BE2C (cell line): ENCODE measurements at regions not wholly inside any gene's neighbourhood (a gene's known extent, or its start where the extent isn't known, plus 50 kb on each side); places are given as distances from the start of the nearest gene placed in this dataset.

Source experiments
- DNase-seq: peaks from one replicate; pipeline ENCODE4 v3.0.0-alpha.2; 2020
- H3K27me3 ChIP-seq: fragments of 250-450 bp; sonication (Bioruptor Pico); 2 replicates; pipeline ENCODE4 v1.5.1; 2020; ENCODE audit warnings: mild to moderate bottlenecking
- H3K36me3 ChIP-seq: fragments of 250-450 bp; sonication (Bioruptor Pico); 2 replicates; pipeline ENCODE4 v1.5.1; 2020; ENCODE audit warnings: mild to moderate bottlenecking
- H3K4me1 ChIP-seq: fragments of 250-450 bp; sonication (Bioruptor Pico); 2 replicates; pipeline ENCODE4 v1.5.1; 2020
- H3K4me3 ChIP-seq: 2 replicates; pipeline ENCODE4 v1.5.1; 2011; ENCODE audit warnings: low read depth, low read length
- H3K9me3 ChIP-seq: fragments of 250-450 bp; sonication (Bioruptor Pico); 2 replicates; pipeline ENCODE4 v1.5.1; 2020
- TF ChIP-seq, protein P1 (sequence below): IDR thresholded peaks from 2 replicates; pipeline ENCODE4 v1.5.1; 2012; ENCODE audit warnings: mild to moderate bottlenecking, low read depth, low read length

DNA sequence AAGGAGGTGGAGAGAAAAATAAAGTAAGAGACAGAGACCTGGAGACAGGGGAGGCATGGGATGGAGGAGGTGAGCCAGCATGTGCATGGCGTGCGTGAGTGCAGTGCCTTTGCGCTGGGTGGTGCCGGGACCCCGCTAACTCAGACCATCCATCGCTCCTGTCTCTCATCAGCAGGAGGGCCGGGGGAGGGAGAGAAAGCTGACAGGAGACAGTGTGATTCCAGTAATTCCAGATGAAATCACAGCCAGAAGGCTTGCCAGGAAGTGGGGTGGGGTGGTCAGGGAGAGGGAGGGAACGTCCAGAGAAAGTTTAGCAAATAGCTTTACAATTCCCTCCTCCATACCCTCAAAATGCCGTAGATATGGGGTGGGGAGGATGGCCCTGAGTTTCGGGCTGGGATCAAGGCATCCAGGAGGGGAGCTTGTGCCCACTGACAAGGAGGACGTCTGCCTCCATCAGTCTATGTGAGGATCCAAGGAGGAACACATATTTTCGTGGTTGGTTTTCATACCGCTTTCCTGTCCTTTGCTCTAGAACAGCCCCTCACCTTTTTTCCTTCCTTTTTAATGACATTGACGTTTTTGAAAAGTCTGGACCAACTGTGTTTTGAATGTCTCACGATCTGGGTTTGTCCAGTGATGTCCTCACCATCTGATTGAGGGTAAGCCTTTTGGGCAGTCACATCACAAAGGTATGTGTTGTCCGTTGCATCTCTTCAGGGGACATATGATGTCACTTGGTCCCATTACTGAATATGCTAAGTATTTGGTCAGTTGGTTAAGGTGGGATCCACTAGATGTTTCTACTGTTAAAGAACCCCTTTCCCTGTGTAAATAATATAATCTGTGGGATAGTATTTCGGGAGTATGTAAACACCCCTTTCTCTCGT is 567.3 kb downstream of the MIAT start:
- Histone ChIP-seq H3K36me3 (no peaks in the 10 kb centered on the region), H3K27me3 (no peaks in the 10 kb centered on the region), H3K9me3 (no peaks in the 10 kb centered on the region; the same call in 1 of the 2 replicates), H3K4me3 (peak overlapping the region; percentile 9; the same call in 1 of the 2 replicates), H3K4me1 (no peaks in the 10 kb centered on the region)
- peak; percentile 25 for DNase-seq
- TF ChIP-seq, protein P1, sequence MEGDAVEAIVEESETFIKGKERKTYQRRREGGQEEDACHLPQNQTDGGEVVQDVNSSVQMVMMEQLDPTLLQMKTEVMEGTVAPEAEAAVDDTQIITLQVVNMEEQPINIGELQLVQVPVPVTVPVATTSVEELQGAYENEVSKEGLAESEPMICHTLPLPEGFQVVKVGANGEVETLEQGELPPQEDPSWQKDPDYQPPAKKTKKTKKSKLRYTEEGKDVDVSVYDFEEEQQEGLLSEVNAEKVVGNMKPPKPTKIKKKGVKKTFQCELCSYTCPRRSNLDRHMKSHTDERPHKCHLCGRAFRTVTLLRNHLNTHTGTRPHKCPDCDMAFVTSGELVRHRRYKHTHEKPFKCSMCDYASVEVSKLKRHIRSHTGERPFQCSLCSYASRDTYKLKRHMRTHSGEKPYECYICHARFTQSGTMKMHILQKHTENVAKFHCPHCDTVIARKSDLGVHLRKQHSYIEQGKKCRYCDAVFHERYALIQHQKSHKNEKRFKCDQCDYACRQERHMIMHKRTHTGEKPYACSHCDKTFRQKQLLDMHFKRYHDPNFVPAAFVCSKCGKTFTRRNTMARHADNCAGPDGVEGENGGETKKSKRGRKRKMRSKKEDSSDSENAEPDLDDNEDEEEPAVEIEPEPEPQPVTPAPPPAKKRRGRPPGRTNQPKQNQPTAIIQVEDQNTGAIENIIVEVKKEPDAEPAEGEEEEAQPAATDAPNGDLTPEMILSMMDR, result no peak

DNA sequence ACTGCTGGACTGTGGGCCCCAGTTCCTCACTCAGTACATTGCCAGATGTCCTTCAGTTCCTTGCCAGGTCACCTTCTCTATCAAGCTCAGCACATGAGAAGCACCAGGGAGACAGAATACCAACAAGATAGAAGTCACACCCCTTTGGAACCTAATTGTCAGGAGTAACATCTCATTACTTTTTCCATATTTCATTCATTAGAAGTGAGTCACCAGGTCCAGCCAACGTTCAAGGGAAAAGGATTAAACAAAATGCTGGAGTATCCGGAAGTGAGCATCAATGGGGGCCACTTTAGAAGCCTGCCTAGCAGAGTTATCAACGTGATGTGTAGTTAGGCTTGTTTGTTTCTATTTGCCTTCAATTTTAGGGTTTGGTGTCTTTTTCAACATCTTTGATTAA is 569.3 kb downstream of the MIAT start:
- Histone ChIP-seq H3K27me3 (no peaks in the 10 kb centered on the region), H3K36me3 (no peaks in the 10 kb centered on the region), H3K9me3 (no peaks in the 10 kb centered on the region; the same call in 1 of the 2 replicates), H3K4me3 (no peak overlapping the region), H3K4me1 (no peaks in the 10 kb centered on the region; the same call in 1 of the 2 replicates)
- TF ChIP-seq, protein P1, result no peak
- no peak for DNase-seq

DNA sequence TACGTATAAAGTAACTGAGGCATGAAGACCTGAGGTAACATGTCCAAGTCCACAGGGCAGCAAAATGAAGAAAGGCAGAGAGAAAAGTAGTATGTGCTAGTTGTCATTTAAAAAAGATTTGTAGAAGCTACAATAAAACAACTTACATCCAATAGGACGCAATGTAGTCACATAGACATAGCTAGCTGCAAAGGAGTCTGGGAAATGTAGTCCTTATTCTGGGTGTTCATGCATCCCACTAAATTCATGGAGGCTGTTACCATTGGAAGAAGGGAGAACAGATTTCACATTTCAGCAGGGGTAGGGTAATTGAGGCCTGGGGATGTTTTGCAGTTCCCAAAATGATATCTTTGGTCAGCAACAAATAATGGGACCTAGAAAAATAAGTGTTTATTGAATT is 571.4 kb downstream of the MIAT start:
- Histone ChIP-seq H3K4me1 (no peaks in the 10 kb centered on the region; the same call in 1 of the 2 replicates), H3K36me3 (no peaks in the 10 kb centered on the region), H3K9me3 (no peaks in the 10 kb centered on the region), H3K4me3 (no peak overlapping the region), H3K27me3 (no peaks in the 10 kb centered on the region)
- DNase-seq, result no peak
- TF ChIP-seq, protein P1, result no peak

DNA sequence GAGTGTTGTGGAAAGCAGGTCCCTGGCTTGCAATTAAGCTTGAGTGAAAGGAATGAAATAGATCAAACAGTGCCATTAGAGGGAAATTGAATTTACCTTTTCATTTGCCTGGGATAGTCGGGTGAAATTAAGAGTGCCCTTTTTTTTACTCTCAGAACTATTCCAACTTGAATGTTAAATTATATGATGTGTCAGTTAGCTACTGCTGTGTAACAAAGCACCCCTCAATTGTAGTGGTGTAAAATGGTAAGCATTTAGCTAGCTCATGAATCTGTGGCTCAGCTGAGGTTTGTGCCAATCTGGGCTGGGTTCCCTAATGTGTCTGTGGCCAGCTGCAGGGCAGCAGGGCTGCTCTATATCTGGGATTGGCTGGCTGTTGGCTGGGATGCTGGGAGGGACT is 571.4 kb downstream of the MN1 start:
- Histone ChIP-seq H3K27me3 (no peaks in the 10 kb centered on the region), H3K4me1 (no peaks in the 10 kb centered on the region; the same call in 1 of the 2 replicates), H3K4me3 (no peak overlapping the region), H3K9me3 (no peaks in the 10 kb centered on the region), H3K36me3 (no peaks in the 10 kb centered on the region)
- TF ChIP-seq, protein P1, result no peak
- no peak for DNase-seq

DNA sequence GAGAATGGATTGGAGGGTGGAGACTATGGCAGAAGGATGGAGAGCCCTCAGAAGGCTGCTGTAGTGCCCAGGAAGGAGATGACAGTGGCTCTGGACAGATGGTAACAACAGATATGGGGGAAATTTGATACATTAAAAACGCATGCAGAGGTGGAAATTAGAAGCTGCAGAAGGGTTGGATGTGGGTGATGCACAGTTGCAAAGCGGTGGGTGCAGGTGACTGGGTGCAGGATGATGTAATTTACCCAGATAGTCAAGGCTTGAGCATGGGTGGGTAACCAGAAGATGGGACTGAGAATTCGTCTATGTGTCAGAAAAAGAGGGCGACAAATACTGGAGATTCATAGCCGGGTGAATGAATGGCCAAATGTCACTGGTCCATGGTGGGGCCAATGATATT is 570.3 kb downstream of the MN1 start:
- no peak for DNase-seq
- H3K9me3 ChIP-seq, result no peaks in the 10 kb centered on the region
- no peaks in the 10 kb centered on the region for H3K36me3 ChIP-seq
- TF ChIP-seq, protein P1, result no peak
- no peak overlapping the region for H3K4me3 ChIP-seq
- H3K27me3 ChIP-seq, result no peaks in the 10 kb centered on the region
- H3K4me1 ChIP-seq, result no peaks in the 10 kb centered on the region; the same call in 1 of the 2 replicates

DNA sequence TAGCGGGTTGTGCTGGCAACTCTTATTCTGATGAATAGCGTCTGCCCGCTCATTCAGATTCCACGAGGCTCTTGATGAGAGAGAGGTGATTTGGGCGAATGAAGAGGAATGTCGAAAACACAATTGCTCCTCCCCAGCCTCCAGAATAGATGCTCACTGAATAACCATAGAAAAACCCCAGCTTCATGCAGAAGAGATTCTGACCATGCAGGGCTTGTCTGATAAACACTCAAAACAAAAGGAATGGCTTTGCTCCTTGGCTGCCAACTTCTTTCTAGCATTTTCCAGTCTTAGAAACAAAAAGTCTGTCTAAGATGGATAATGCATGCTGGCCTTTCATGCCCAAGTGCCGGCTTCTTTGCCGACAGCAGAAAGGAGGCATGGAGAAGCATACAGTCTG is 569.5 kb downstream of the MN1 start:
- no peak for DNase-seq
- Histone ChIP-seq H3K9me3 (no peaks in the 10 kb centered on the region), H3K4me3 (no peak overlapping the region), H3K4me1 (no peaks in the 10 kb centered on the region; the same call in 1 of the 2 replicates), H3K27me3 (no peaks in the 10 kb centered on the region), H3K36me3 (no peaks in the 10 kb centered on the region)
- TF ChIP-seq, protein P1, result no peak
